Peyer's patch (tissue), 4 donors: ENCODE measurements at regions not wholly inside any gene's neighbourhood (a gene's known extent, or its start where the extent isn't known, plus 50 kb on each side); places are given as distances from the start of the nearest gene placed in this dataset.
A peak's percentile ranks its signal among the peaks of the same experiment; 100 is the strongest.

Experiments used
- DNase-seq, 3 donors: peaks; one replicate each; pipeline ENCODE4 v3.0.0-alpha.2; 2017 to 2019
- H3K27ac ChIP-seq, 4 donors: fragments of 200-600 bp; sonication (generic); one replicate each; pipeline ENCODE4 v1.5.1; 2016 to 2019
- H3K27me3 ChIP-seq, 2 donors: fragments of 200-600 bp; sonication (generic); one replicate each; pipeline ENCODE4 v1.5.1; 2019
- H3K36me3 ChIP-seq, 3 donors: fragments of 200-600 bp; sonication (generic); one replicate each; pipeline ENCODE4 v1.5.1; 2016 to 2019
- H3K4me1 ChIP-seq, 4 donors: fragments of 200-600 bp; sonication (generic); one replicate each; pipeline ENCODE4 v1.5.1; 2016 to 2019
- H3K4me3 ChIP-seq, 4 donors: fragments of 200-600 bp; sonication (generic); 1 replicate in 3 of 4; 2 replicates in 1 of 4; pipeline ENCODE4 v1.5.1; 2016 to 2019; ENCODE audit warnings: mild to moderate bottlenecking in 1 of 4
- H3K9me3 ChIP-seq, 4 donors: fragments of 200-600 bp; sonication (generic); one replicate each; pipeline ENCODE4 v1.5.1; 2016 to 2019; ENCODE audit warnings: mild to moderate bottlenecking in 1 of 4
- CTCF ChIP-seq, 6 experiments: fragments of 450-650 bp in 4 of 6; fragments of 200-600 bp in 2 of 6; sonication (generic) in 1 of 6; IDR thresholded peaks; one replicate each; pipeline ENCODE4 v1.5.1; 2017 to 2019; ENCODE audit warnings: antibody characterized with exemption in 6 of 6, mild to moderate bottlenecking in 3 of 6, moderate library complexity in 1 of 6
- POLR2A ChIP-seq, 2 donors: fragments of 450-650 bp; IDR thresholded peaks; one replicate each; pipeline ENCODE4 v1.5.1; 2017; ENCODE audit warnings: antibody characterized with exemption in 2 of 2, mild to moderate bottlenecking in 2 of 2, moderate library complexity in 2 of 2

GRCh38 chr14:71648725-71649124 lies 283.5 kb upstream of the RGS6 start:
- TF ChIP-seq CTCF (IDR thresholded peaks at IDR 0.05), result no peak
- TF ChIP-seq POLR2A (IDR thresholded peaks at IDR 0.05), result no peak
- Histone ChIP-seq H3K9me3 (peaks cover 0 to 14% (median 0%) of the 10 kb centered on the region in 4 donors), H3K27me3 (no peaks in the 10 kb centered on the region), H3K27ac (no peak overlapping the region), H3K36me3 (peaks cover 0 to 12% (median 0%) of the 10 kb centered on the region in 3 donors), H3K4me1 (no peaks in the 10 kb centered on the region), H3K4me3 (no peak overlapping the region)
- DNase-seq, result no peak

- Histone ChIP-seq H3K9me3 (peaks cover 0 to 14% (median 0%) of the 10 kb centered on the region in 4 donors), H3K27me3 (no peaks in the 10 kb centered on the region), H3K4me3 (no peak overlapping the region), H3K4me1 (no peaks in the 10 kb centered on the region), H3K27ac (no peak overlapping the region), H3K36me3 (peaks cover 0 to 12% (median 0%) of the 10 kb centered on the region in 3 donors)
- TF ChIP-seq POLR2A (IDR thresholded peaks at IDR 0.05), result no peak
- no peak for DNase-seq
Observed at GRCh38 chr14:71650187-71650755, 282.0 kb upstream of the RGS6 start.

- DNase-seq, result no peak
- no peaks in the 10 kb centered on the region for H3K27me3 ChIP-seq
- peaks cover 0 to 14% (median 0%) of the 10 kb centered on the region in 4 donors for H3K9me3 ChIP-seq
- TF ChIP-seq POLR2A (IDR thresholded peaks at IDR 0.05) (no peak), CTCF (IDR thresholded peaks at IDR 0.05) (no peak)
- H3K36me3 ChIP-seq, result peaks cover 0 to 12% (median 0%) of the 10 kb centered on the region in 3 donors
- no peaks in the 10 kb centered on the region for H3K4me1 ChIP-seq
- H3K27ac ChIP-seq, result peak overlapping the region in 1 of 4 donors; percentile 28
- H3K4me3 ChIP-seq, result no peak overlapping the region
Observed at GRCh38 chr14:71651228-71651627, 281.0 kb upstream of the RGS6 start.

GRCh38 chr14:71652368-71652767 lies 279.9 kb upstream of the RGS6 start:
- H3K4me1 ChIP-seq, result no peaks in the 10 kb centered on the region
- peaks cover 0 to 14% (median 0%) of the 10 kb centered on the region in 4 donors for H3K9me3 ChIP-seq
- H3K4me3 ChIP-seq, result no peak overlapping the region
- DNase-seq, result no peak
- peaks cover 0 to 12% (median 0%) of the 10 kb centered on the region in 3 donors for H3K36me3 ChIP-seq
- H3K27ac ChIP-seq, result no peak overlapping the region
- TF ChIP-seq CTCF (IDR thresholded peaks at IDR 0.05) (no peak), POLR2A (IDR thresholded peaks at IDR 0.05) (no peak)
- H3K27me3 ChIP-seq, result no peaks in the 10 kb centered on the region

GRCh38 chr14:71654810-71655209 lies 277.4 kb upstream of the RGS6 start:
- no peak for DNase-seq
- Histone ChIP-seq H3K9me3 (peaks cover 0 to 14% (median 0%) of the 10 kb centered on the region in 4 donors), H3K27ac (no peak overlapping the region), H3K27me3 (no peaks in the 10 kb centered on the region), H3K4me1 (peaks cover 0 to 4% (median 0%) of the 10 kb centered on the region in 4 donors), H3K4me3 (no peak overlapping the region), H3K36me3 (peaks cover 0 to 12% (median 0%) of the 10 kb centered on the region in 3 donors)
- TF ChIP-seq POLR2A (IDR thresholded peaks at IDR 0.05) (no peak), CTCF (IDR thresholded peaks at IDR 0.05) (no peak)

DNA sequence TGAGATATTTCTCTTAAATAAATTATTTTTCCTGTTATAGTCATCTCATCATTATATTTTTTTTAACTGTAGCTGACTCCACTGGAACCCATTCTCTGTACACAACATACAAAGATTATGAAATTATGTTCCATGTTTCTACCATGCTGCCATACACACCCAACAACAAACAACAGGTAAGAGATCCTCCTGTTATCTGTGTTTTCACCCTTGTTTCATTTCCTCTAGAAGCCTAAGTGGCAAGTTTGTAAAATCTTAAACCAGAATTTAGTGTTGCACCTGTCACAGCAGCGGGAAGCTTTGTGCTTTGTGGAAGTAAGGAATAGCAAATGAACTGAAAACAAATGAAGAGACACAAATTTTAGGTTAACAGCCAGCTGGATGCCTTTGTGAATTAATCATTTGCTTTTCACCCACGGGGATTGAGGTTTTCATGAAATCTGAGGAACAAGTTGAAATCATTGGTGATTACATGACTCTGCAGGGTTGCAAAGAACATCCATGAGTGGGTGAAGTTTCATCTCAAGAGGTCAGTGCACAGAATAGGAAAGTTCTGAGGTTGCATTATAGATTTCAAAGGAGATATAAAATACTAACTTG lies 273.9 kb upstream of the RGS6 start:
- no peaks in the 10 kb centered on the region for H3K9me3 ChIP-seq
- H3K27ac ChIP-seq, result no peak overlapping the region
- DNase-seq, result no peak
- H3K36me3 ChIP-seq, result peaks cover 0 to 23% (median 3%) of the 10 kb centered on the region in 3 donors
- H3K4me3 ChIP-seq, result no peak overlapping the region
- TF ChIP-seq CTCF (IDR thresholded peaks at IDR 0.05), result no peak
- TF ChIP-seq POLR2A (IDR thresholded peaks at IDR 0.05), result no peak
- peaks cover 0 to 4% (median 0%) of the 10 kb centered on the region in 4 donors for H3K4me1 ChIP-seq
- H3K27me3 ChIP-seq, result no peaks in the 10 kb centered on the region
